Thymus (tissue), 11 donors: ENCODE measurements at regions not wholly inside any gene's neighbourhood (a gene's known extent, or its start where the extent isn't known, plus 50 kb on each side); places are given as distances from the start of the nearest gene placed in this dataset.

Experiments used
- DNase-seq, 9 donors: peaks; one replicate each; pipeline ENCODE4 v3.0.0-alpha.2; 2013; ENCODE audit warnings: low spot score in 9 of 9, low read depth in 6 of 9, missing footprints in 1 of 9
- H3K27ac ChIP-seq, 2 donors: one replicate each; pipeline ENCODE4 v1.5.1; 2013; ENCODE audit warnings: control low read depth in 1 of 2, low read depth in 1 of 2, low read length in 1 of 2, mild to moderate bottlenecking in 1 of 2, moderate library complexity in 1 of 2
- H3K27me3 ChIP-seq, 2 donors: one replicate each; pipeline ENCODE4 v1.5.1; 2013; ENCODE audit warnings: low read length in 1 of 2; ENCODE audit not compliant: control insufficient read depth in 2 of 2, insufficient read depth in 1 of 2
- H3K36me3 ChIP-seq, 2 donors: one replicate each; pipeline ENCODE4 v1.5.1; 2013; ENCODE audit warnings: low read length in 1 of 2, mild to moderate bottlenecking in 1 of 2, moderate library complexity in 1 of 2; ENCODE audit not compliant: control insufficient read depth in 2 of 2, insufficient read depth in 2 of 2
- H3K4me1 ChIP-seq, 2 donors: one replicate each; pipeline ENCODE4 v1.5.1; 2013; ENCODE audit warnings: low read length in 2 of 2; ENCODE audit not compliant: control insufficient read depth in 2 of 2, insufficient read depth in 2 of 2
- H3K4me3 ChIP-seq, 2 donors: one replicate each; pipeline ENCODE4 v1.5.1; 2013; ENCODE audit warnings: low read length in 2 of 2, control low read depth in 1 of 2, mild to moderate bottlenecking in 1 of 2
- H3K9me3 ChIP-seq, 2 donors: one replicate each; pipeline ENCODE4 v1.5.1; 2013; ENCODE audit warnings: low read length in 1 of 2, mild to moderate bottlenecking in 1 of 2; ENCODE audit not compliant: control insufficient read depth in 2 of 2, insufficient read depth in 1 of 2
- WGBS: extraction: QIAGEN DNeasy Blood & Tissue Kit; methylation state at CpG from one replicate; pipeline ENCODE4 v1.1.7; 2013; 5-methylcytosine and 5-hydroxymethylcytosine counted together
- donor health status: healthy.

GRCh38 chr2:206859330-206859739 is 80.0 kb upstream of the CPO start:
- peak in 7 of 9 donors; percentile 11 to 70 (median 29) for DNase-seq
- Histone ChIP-seq H3K4me3 (no peak overlapping the region), H3K4me1 (peaks cover 6 to 15% of the 10 kb centered on the region in 2 donors), H3K9me3 (no peaks in the 10 kb centered on the region), H3K27me3 (no peaks in the 10 kb centered on the region), H3K36me3 (no peaks in the 10 kb centered on the region), H3K27ac (peak overlapping the region; percentile 48 to 71)
- WGBS: 53% methylated on average over 5 of the region's 5 CpGs

- no peaks in the 10 kb centered on the region for H3K27me3 ChIP-seq
- H3K36me3 ChIP-seq: no peaks in the 10 kb centered on the region
- no peak overlapping the region for H3K27ac ChIP-seq
- WGBS: 94% methylated on average over 3 of the region's 3 CpGs
- H3K4me3 ChIP-seq: no peak overlapping the region
- peaks cover 6 to 14% of the 10 kb centered on the region in 2 donors for H3K4me1 ChIP-seq
- no peaks in the 10 kb centered on the region for H3K9me3 ChIP-seq
- DNase-seq: no peak
Measured at GRCh38 chr2:206863196-206863595, 76.1 kb upstream of the CPO start.

- Histone ChIP-seq H3K36me3 (no peaks in the 10 kb centered on the region), H3K4me1 (peaks cover 4 to 9% of the 10 kb centered on the region in 2 donors)
- 93% methylated on average over 4 of the region's 4 CpGs for WGBS
Measured at GRCh38 chr2:206863716-206864115, 75.6 kb upstream of the CPO start.

GRCh38 chr2:206867006-206867405 is 72.3 kb upstream of the CPO start:
- Histone ChIP-seq H3K27me3 (no peaks in the 10 kb centered on the region), H3K4me1 (no peaks in the 10 kb centered on the region), H3K9me3 (no peaks in the 10 kb centered on the region), H3K27ac (no peak overlapping the region), H3K4me3 (no peak overlapping the region), H3K36me3 (no peaks in the 10 kb centered on the region)
- no peak for DNase-seq
- 95% methylated on average over 3 of the region's 3 CpGs for WGBS

More at GRCh38 chr2:206863716-206864115, 75.6 kb upstream of the CPO start:
- Histone ChIP-seq H3K27me3 (no peaks in the 10 kb centered on the region), H3K27ac (no peak overlapping the region), H3K4me3 (no peak overlapping the region), H3K9me3 (no peaks in the 10 kb centered on the region)
- DNase-seq: no peak

GRCh38 chr2:206869824-206870495 is 69.4 kb upstream of the CPO start:
- H3K4me1 ChIP-seq: peaks cover 0 to 5% of the 10 kb centered on the region in 2 donors
- H3K27ac ChIP-seq: no peak overlapping the region
- no peaks in the 10 kb centered on the region for H3K36me3 ChIP-seq
- no peaks in the 10 kb centered on the region for H3K9me3 ChIP-seq
- no peaks in the 10 kb centered on the region for H3K27me3 ChIP-seq
- no peak for DNase-seq
- no peak overlapping the region for H3K4me3 ChIP-seq
- 91% methylated on average over 3 of the region's 3 CpGs for WGBS

- Histone ChIP-seq H3K36me3 (no peaks in the 10 kb centered on the region), H3K4me3 (no peak overlapping the region), H3K4me1 (peaks cover 0 to 5% of the 10 kb centered on the region in 2 donors), H3K27me3 (no peaks in the 10 kb centered on the region), H3K27ac (no peak overlapping the region), H3K9me3 (no peaks in the 10 kb centered on the region)
- peak in 6 of 9 donors; percentile 13 to 67 (median 30) for DNase-seq
- WGBS: 7% methylated on average over 2 of the region's 2 CpGs
Measured at GRCh38 chr2:206873423-206873822, 65.9 kb upstream of the CPO start.

- Histone ChIP-seq H3K9me3 (no peaks in the 10 kb centered on the region), H3K27me3 (no peaks in the 10 kb centered on the region), H3K4me1 (peaks cover 0 to 5% of the 10 kb centered on the region in 2 donors), H3K4me3 (no peak overlapping the region), H3K27ac (no peak overlapping the region), H3K36me3 (no peaks in the 10 kb centered on the region)
- 93% methylated on average over 2 of the region's 2 CpGs for WGBS
- no peak for DNase-seq
Measured at GRCh38 chr2:206875701-206876100, 63.6 kb upstream of the CPO start.

GRCh38 chr2:206876216-206876860 is 63.0 kb upstream of the CPO start:
- no peaks in the 10 kb centered on the region for H3K36me3 ChIP-seq
- WGBS: 92% methylated on average over 7 of the region's 7 CpGs
- peaks cover 0 to 5% of the 10 kb centered on the region in 2 donors for H3K4me1 ChIP-seq
- no peak overlapping the region for H3K27ac ChIP-seq
- DNase-seq: no peak
- no peaks in the 10 kb centered on the region for H3K9me3 ChIP-seq
- H3K4me3 ChIP-seq: no peak overlapping the region
- H3K27me3 ChIP-seq: no peaks in the 10 kb centered on the region

GRCh38 chr2:206881708-206882410 is 57.5 kb upstream of the CPO start:
- Histone ChIP-seq H3K36me3 (no peaks in the 10 kb centered on the region), H3K9me3 (no peaks in the 10 kb centered on the region), H3K4me3 (no peak overlapping the region), H3K27ac (no peak overlapping the region), H3K27me3 (no peaks in the 10 kb centered on the region), H3K4me1 (no peaks in the 10 kb centered on the region)
- 93% methylated on average over 11 of the region's 11 CpGs for WGBS
- DNase-seq: no peak
